CD4-positive, alpha-beta T cell (primary cell): ENCODE measurements at regions not wholly inside any gene's neighbourhood (a gene's known extent, or its start where the extent isn't known, plus 50 kb on each side); places are given as distances from the start of the nearest gene placed in this dataset.

Experiments used
- ATAC-seq: fragments of 200-7000 bp; cut with Tn5 transposase; one replicate; pipeline ENCODE4 v1.10.0; 2022; ENCODE audit warnings: mild to moderate bottlenecking; ENCODE audit not compliant: poor library complexity
- CTCF ChIA-PET: fragments of 350-600 bp; sonication (Branson Sonifier 250); formaldehyde crosslinking; loops from one replicate; lab custom pipeline; 2021; ENCODE audit warnings: antibody characterized with exemption, inconsistent platforms; lab: Charles Lee
- POLR2A ChIA-PET: fragments of 350-600 bp; sonication (Branson Sonifier 250); formaldehyde crosslinking; loops from one replicate; lab custom pipeline; 2021; ENCODE audit warnings: antibody characterized with exemption, inconsistent platforms; lab: Charles Lee
- DNase-seq, 14 experiments: peaks; one replicate each; pipeline ENCODE4 v3.0.0-alpha.2; 2013 to 2020; ENCODE audit warnings: mixed read lengths in 2 of 14
- H3K27ac ChIP-seq, 2 donors: one replicate each; pipeline versions ENCODE4 v1.5.1 to v1.7.0; 2013; ENCODE audit warnings: low read length in 2 of 2, low read depth in 1 of 2, mild to moderate bottlenecking in 1 of 2
- H3K27me3 ChIP-seq, 2 experiments: 1 replicate in 1 of 2; 2 replicates in 1 of 2; pipeline versions ENCODE4 v1.6.1 to v1.7.0; 2013; ENCODE audit warnings: low read length in 2 of 2, control low read depth in 1 of 2, mild to moderate bottlenecking in 1 of 2, moderate library complexity in 1 of 2; ENCODE audit not compliant: insufficient read depth in 2 of 2, control insufficient read depth in 1 of 2
- H3K36me3 ChIP-seq: one replicate; pipeline ENCODE4 v1.6.1; 2013; ENCODE audit warnings: low read length, control low read depth; ENCODE audit not compliant: insufficient read depth
- H3K4me1 ChIP-seq: one replicate; pipeline ENCODE4 v1.6.1; 2013; ENCODE audit warnings: low read length, control low read depth; ENCODE audit not compliant: insufficient read depth
- H3K4me3 ChIP-seq: one replicate; pipeline ENCODE4 v1.5.1; 2013; ENCODE audit warnings: mild to moderate bottlenecking, low read length, moderate library complexity
- H3K9me3 ChIP-seq, 2 experiments: 1 replicate in 1 of 2; 2 replicates in 1 of 2; pipeline versions ENCODE4 v1.6.1 to v1.7.0; 2013; ENCODE audit warnings: low read length in 2 of 2, mild to moderate bottlenecking in 2 of 2, control low read depth in 1 of 2, moderate library complexity in 1 of 2; ENCODE audit not compliant: control insufficient read depth in 1 of 2, insufficient read depth in 1 of 2
- H3K27ac Mint-ChIP-seq: one replicate; pipeline ENCODE4 v1.8.0; 2020; ENCODE audit warnings: mixed read lengths
- H3K27me3 Mint-ChIP-seq: one replicate; pipeline ENCODE4 v1.8.0; 2021; ENCODE audit warnings: mixed read lengths
- H3K36me3 Mint-ChIP-seq: one replicate; pipeline ENCODE4 v1.8.0; 2021; ENCODE audit warnings: low read depth, mixed read lengths
- H3K4me1 Mint-ChIP-seq: one replicate; pipeline ENCODE4 v1.8.0; 2021; ENCODE audit warnings: low read depth, mixed read lengths
- H3K4me3 Mint-ChIP-seq: one replicate; pipeline ENCODE4 v1.8.0; 2020; ENCODE audit warnings: mild to moderate bottlenecking, mixed read lengths
- H3K9me3 Mint-ChIP-seq: one replicate; pipeline ENCODE4 v1.8.0; 2020; ENCODE audit warnings: mixed read lengths
- CTCF ChIP-seq: fragments of 200-600 bp; IDR thresholded peaks from one replicate; pipeline ENCODE4 v1.8.0; 2022; ENCODE audit warnings: antibody characterized with exemption, mild to moderate bottlenecking
- intact Hi-C, 2 experiments: fragments of 100-400 bp; cut with DNase I in 1 of 2; cut with micrococcal nuclease in 1 of 2; formaldehyde crosslinking; loops; one replicate each; pipeline versions ENCODE4 v1.15.1 to v1.9.0; 2023 to 2025; cut with DNase I, micrococcal nuclease

DNA sequence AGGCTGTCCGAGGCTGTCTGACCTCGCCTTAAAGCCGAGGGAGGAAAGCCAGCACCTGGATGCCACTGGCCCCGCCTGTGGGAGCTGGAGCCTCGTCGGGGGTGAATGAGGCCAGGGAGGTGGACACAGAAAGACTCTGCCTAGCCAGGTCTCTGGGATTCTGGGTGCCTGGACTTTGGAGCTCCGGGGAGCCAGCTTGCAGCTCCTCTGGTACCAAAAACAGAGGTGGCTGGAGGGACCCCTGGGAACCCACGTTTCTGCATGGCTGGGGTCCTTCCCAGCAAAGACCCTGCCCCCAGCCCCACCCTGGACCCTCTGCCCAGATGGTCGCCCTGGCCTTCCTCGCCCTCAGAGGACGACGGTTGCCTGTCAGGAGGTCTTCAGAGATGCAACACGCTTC lies 239.7 kb downstream of the BRD1 start:
- Histone ChIP-seq H3K27me3 (no peaks in the 10 kb centered on the region), H3K4me1 (no peaks in the 10 kb centered on the region), H3K4me3 (no peak overlapping the region), H3K36me3 (no peaks in the 10 kb centered on the region), H3K27ac (no peak overlapping the region), H3K9me3 (peaks cover 0 to under 1% of the 10 kb centered on the region in 2 experiments)
- ATAC-seq (no peak), DNase-seq (peak in 1 of 14 experiments; percentile 17)
- ChIA-PET CTCF (no interaction called here), POLR2A (no interaction called here)
- H3K27ac Mint-ChIP-seq = no peak overlapping the region
- no peak overlapping the region for H3K4me3 Mint-ChIP-seq
- intact Hi-C loops = no loop called here
- H3K27me3 Mint-ChIP-seq = no peaks in the 10 kb centered on the region
- no peaks in the 10 kb centered on the region for H3K4me1 Mint-ChIP-seq
- no peaks in the 10 kb centered on the region for H3K9me3 Mint-ChIP-seq
- peaks cover 11% of the 10 kb centered on the region for H3K36me3 Mint-ChIP-seq
- no peak for TF ChIP-seq CTCF

DNA sequence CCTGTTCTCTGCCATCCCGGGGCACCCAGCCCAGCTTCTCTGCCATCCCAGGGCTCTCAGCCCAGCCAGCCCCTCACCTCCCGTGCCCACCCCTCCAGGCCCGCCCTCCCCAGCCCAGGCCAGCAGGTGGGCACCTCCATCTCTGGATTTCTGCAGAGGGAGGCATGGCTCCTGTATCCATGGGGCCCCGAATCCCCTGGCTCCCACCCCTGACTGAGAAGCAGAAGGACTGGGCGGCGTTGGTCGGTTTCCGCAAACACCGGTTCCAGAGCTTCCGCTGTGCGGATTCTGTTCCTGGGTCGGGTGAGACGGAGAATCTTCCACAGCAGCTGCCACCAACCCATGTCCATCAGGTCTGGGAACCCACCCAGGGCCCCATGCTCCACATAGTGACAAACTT lies 240.3 kb downstream of the BRD1 start:
- no peaks in the 10 kb centered on the region for H3K9me3 Mint-ChIP-seq
- no peaks in the 10 kb centered on the region for H3K27me3 ChIP-seq
- H3K27ac Mint-ChIP-seq = no peak overlapping the region
- H3K4me3 ChIP-seq = no peak overlapping the region
- H3K27me3 Mint-ChIP-seq = no peaks in the 10 kb centered on the region
- H3K36me3 Mint-ChIP-seq = peaks cover 11% of the 10 kb centered on the region
- H3K4me1 Mint-ChIP-seq = no peaks in the 10 kb centered on the region
- no peak overlapping the region for H3K4me3 Mint-ChIP-seq
- ChIA-PET POLR2A (no interaction called here), CTCF (no interaction called here)
- H3K9me3 ChIP-seq = peaks cover 0 to 4% of the 10 kb centered on the region in 2 experiments
- DNase-seq (no peak), ATAC-seq (no peak)
- intact Hi-C loops = no loop called here
- no peaks in the 10 kb centered on the region for H3K36me3 ChIP-seq
- TF ChIP-seq CTCF = no peak
- H3K4me1 ChIP-seq = no peaks in the 10 kb centered on the region
- no peak overlapping the region for H3K27ac ChIP-seq

- CTCF ChIA-PET = no interaction called here
- intact Hi-C loops = no loop called here
- DNase-seq (peak in 1 of 14 experiments; percentile 22), ATAC-seq (no peak)
- Histone ChIP-seq H3K4me3 (no peak overlapping the region), H3K9me3 (peaks cover 0 to 4% of the 10 kb centered on the region in 2 experiments), H3K27ac (no peak overlapping the region), H3K27me3 (no peaks in the 10 kb centered on the region), H3K4me1 (no peaks in the 10 kb centered on the region), H3K36me3 (no peaks in the 10 kb centered on the region)
- Mint-ChIP-seq H3K4me1 (no peaks in the 10 kb centered on the region), H3K9me3 (no peaks in the 10 kb centered on the region), H3K36me3 (peaks cover 11% of the 10 kb centered on the region), H3K27ac (no peak overlapping the region), H3K27me3 (no peaks in the 10 kb centered on the region), H3K4me3 (no peak overlapping the region)
- TF ChIP-seq CTCF = no peak
- POLR2A ChIA-PET = no interaction called here
Measured at GRCh38 chr22:49586873-49587272, 240.8 kb downstream of the BRD1 start.
